CD1c-positive myeloid dendritic cell (primary cell): ENCODE measurements at regions not wholly inside any gene's neighbourhood (a gene's known extent, or its start where the extent isn't known, plus 50 kb on each side); places are given as distances from the start of the nearest gene placed in this dataset.
"Not testable (repeated sequence)": the region's sequence is repeated elsewhere in the genome, so short reads cannot be mapped to it uniquely, and the experiment has no call there.

Experiments used
- DNase-seq: peaks from one replicate; pipeline ENCODE4 v3.0.0-alpha.2; 2016; ENCODE audit errors: extremely low spot score

DNA sequence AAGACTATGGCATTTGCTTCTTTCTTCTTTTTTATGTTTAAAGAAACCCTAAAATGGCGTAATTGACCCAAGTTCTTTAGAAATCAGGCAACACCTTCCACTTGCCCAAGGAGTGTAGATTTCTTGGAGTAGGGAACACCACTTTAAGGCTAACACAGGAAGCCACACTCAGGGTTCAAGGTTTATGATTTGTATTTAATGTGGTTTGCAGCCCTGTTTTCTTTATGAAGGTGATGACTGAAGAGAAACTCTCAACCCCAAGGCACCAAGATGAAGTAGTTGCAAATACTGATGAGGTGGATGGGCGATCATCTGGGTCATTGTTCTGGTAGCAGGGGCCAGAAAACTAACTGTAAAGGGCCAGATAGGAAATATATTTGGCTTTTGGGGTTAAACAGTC, 101.1 kb downstream of the DLEU7 start:
- no peak for DNase-seq

DNA sequence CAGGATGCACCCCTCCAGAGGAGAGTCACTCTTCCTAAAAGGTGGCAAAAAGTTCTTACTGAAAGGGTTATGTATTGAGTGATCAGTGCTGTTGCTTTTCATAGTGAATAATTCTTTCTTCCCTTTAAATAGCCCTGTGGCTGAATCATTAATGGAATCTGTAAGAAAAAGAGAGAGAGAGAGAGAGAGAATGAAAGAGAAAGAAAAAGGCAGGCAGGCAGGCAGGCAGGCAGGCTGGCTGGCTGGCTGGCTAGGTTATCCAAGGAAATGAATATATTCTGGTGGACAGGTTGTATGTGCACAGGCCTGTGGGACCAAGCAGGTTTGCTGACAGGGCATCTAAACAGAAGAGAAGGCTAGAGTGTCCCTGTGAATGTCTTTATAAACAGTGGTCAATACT, 100.5 kb downstream of the DLEU7 start:
- DNase-seq: no peak

DNA sequence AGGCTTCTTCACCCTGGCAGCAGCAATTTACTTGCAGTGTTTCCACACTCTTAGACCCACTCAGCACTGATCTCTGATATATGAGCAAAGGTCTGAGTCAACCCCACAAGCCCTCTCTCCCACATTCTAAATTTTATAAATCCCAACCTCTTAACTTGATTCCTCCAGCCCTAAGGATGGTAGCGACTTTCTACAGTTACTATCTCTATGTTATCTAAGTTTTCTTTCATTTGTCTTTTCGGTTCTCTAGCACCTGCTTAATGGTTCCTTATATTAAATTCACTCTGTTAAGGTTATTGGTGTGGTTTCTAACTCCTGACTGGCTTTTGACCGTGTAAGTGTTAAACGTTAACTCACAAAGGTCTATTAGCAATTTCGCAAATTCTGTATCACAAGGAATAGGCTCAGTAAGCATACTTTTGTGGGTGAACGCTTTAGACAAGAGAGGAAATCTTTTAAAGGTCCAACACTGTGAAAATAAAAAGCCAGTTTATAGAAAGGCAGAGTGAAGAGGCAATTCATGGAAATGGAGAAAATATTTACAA, 99.3 kb downstream of the DLEU7 start:
- DNase-seq: no peak

DNA sequence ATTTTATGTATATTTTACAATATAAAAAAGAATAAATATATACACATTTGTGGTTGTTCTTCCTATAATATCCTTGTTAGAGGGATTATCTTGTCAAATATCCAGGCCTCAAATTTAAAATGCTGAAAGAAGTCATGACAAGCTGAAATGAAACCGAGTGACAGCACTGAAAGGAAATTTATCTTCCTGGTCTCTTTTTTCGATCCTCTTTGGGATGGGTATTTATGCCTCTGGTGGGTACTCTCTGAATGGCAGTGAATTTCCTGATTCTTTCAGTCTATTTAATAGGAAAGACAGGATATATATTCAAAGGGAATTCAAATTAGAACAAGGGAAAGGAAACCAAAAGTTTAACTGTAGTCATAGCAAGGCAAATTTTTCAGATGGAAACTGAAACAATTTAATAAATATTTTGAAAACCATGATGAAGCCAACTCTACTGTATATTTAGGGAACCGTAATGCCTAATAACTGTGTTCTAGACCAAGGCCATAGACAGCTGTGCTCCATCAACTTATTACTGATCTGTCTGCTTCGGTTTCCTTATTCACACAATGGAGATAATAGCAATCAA, 97.9 kb downstream of the DLEU7 start:
- DNase-seq: no peak

DNA sequence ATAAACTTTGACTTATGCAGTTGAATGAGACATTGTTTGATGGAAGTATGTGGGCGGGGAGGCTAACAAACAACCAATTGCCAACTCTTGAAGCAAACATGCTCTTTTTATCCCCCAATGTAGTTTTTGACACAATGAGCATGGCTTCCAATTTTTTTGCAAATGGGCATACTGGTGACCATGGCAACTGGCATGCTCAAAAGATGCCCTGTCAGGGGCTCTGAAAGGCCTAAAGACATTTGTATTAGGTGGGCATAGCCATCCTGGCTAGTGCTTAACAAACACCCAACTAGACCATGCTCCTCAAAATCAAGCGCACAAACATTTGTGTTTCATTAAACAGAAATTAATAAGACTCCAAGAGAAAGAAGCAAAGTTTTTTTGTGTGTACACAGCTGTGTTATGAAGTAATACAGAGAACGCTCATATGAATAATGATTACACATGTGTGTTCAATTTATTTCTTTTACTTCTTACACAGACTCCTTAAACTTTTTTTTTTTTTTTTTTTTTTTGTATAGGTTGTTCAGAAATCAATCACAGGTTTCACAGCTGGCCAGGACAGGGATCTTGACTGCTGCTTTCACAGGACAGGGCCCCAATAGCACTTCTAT, 95.6 kb downstream of the DLEU7 start:
- DNase-seq: no peak

DNA sequence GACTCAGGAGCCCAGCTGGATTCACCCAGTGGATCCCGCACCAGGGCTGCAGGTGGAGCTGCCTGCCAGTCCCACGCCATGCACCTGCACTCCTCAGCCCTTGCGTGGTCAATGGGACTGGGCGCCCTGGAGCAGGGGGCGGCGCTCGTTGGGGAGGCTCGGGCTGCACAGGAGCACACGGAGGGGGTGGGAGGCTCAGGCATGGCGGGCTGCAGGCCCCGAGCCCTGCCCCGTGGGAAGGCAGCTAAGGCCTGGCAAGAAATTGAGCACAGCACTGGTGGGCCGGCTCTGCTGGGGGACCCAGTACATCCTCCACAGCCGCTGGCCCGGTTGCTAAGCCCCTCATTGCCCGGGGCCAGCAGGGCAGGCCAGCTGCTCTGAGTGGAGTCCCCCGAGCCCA, 90.3 kb downstream of the DLEU7 start:
- DNase-seq: not testable (repeated sequence)

DNA sequence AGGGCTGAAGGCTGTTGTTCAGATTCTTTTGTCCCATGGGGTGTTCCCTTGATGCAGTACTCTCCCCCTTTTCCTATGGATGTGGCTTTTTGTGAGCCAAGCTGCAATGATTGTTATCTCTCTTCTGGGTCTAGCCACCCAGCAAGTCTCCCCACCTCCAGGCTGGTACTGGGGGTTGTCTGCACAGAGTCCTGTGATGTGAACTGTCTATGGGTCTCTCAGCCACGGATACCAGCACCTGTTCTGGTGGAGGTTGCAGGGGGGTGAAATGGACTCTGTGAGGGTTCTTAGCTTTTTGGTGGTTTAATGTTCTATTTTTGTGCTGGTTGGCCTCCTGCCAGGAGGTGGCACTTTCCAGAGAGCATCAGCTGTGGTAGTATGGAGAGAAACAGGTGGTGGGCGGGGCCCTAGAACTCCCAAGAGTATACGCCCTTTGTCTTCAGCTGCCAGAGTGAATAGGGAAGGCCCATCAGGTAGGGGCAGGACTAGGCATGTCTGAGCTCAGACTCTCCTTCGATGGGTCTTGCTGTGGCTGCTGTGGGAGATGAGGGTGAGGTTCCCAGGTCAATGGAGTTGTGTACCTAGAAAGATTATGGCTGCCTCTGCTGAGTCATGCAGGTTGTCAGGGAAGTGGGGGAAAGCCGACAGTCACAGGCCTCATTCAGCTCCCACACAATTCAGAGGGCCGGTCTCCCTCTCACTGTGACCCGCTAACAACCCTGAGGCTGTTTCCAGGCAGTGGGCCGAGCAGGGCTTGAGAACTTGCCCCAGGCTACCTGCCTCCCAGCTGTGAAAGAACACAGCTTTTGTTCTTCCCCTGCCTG, 87.4 kb downstream of the DLEU7 start:
- not testable (repeated sequence) for DNase-seq

DNA sequence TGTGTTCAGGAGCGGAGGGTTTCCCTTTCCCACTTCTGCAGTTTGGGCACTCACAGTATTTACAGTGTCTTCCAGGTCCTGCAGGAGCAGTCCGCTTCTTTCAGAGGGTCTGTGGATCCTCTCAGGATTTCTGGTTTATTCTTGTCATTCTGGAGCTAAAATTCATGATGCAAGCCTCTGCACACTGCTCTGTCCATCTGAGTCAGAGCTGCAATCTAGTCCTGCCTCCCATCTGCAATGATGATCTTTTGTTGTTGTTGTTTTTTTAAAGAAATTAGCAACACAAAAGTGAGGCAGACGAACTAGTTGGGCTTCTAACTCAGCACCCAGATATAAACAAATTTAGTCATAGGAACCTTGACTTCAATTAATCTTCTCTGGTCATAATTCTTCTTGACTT, 86.5 kb downstream of the DLEU7 start:
- no peak for DNase-seq

DNA sequence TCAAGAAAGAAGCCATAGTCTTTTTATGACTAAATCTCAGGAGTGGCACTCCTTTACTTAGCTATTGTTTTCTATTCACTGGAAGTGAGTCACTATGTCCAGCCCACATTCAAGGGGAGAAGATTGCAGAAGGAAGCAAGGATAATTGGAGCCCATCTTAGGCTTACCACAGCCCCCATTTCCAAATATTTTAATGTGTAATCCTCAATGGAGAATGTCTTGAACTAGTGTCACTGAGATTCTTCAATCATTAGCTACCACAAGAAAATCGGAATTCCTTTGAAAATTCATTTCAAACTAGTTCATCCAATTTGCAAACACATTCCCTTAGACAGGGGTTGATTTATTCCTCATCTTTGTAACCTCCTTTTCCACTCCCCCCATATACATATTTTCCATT, 84.7 kb downstream of the DLEU7 start:
- DNase-seq: no peak

DNA sequence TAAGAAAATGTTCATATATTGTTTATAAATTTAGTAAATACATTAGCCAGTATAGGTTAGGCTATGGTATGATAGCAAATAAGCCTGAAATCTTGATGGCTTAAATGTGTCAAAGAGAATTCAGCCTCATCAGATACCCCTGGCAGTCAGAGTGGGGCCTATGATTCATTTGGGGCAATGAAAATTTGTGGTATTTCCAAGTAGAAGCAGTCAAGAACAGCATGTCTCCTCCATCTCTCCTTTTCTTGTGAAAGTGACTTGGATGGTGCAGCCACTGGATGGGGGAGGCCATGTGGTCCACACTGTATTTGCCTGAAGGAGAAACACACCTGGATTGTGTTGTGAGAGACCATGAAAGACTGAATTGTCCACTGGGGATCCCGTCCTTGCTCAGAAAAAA, 82.7 kb downstream of the DLEU7 start:
- DNase-seq: no peak

DNA sequence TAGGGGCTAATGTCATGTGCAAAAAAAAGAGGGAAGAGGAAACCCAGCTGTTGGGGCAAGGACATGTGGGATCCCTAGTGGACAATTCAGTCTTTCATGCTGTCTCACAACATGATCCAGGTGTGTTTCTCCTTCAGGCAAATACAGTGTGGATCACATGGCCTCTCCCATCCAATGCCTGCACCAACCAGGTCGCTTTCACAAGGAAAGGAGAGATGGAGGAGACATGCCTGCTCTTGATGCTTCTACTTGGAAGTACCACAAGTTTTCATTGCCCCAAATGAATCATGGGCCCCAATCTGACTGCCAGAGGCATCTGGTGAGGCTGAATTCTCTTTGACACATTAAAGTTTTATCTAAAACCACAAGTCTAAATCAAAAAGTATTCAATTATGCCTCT, 82.1 kb downstream of the DLEU7 start:
- DNase-seq: no peak

DNA sequence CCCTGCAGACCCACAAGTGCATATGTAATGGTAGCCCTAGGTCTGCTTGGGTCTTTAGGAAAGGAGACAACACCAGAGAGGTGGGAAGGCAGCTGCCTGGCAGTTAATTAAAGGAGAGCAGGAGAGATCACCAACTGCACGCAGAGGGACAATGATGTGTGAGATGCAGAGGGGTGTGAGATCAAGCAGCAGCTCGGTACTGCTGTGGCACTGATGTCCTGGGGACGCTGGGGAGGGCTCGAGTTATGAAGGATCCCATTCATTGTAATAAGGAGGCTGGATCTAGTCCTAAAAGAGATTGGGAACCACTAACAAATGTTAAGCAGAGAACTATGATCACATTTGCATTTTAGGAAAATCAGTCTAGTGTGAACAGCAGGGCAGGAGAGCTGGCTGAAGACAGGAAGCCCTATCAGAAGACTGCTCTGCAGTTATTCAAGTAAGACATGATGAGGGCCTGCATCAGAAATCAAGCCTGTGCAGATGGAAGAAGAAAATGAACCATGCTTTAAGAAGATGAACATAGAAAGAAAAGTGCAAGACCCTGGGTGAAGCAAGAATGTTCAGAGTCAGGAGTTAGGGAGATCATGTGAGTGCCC, 80.4 kb downstream of the DLEU7 start:
- no peak for DNase-seq

DNA sequence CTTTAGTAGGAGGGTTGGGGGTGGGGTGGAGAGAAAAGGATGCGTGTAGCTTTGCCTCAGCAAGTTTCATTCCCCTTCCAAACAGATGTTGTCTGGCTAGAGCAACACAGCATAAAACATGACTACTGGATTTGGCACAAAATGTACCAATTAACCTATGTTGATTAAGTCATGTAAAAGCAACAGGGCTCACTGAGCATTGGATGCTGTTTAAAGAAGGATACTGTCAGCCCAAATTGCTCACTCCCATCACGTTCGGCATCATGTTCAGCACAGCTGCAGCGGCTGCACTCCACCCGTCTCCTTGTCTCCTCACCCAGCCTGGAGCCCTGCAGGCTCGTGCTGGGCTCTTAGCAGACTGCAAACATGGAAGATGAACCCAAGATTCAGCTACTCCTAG, 77.5 kb downstream of the DLEU7 start:
- no peak for DNase-seq

DNA sequence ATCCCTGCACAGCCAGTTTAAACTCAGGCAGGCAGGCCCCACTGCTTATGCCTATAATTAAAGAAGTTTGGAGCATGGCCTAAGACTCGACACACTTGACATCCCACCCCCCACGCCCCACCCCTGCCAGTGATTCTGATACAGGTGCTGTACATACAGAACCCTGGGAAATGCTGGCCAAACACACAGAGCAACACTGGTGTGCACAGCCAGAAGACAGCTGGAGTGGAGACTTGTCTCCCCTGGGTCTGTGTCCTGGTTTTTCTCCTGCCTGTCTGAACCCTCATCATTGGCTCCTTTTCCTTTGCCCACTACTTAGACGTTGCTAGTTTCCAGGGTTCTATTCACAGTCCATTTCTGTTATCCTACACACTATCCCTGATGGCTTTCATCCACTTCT, 76.8 kb downstream of the DLEU7 start:
- DNase-seq: no peak

DNA sequence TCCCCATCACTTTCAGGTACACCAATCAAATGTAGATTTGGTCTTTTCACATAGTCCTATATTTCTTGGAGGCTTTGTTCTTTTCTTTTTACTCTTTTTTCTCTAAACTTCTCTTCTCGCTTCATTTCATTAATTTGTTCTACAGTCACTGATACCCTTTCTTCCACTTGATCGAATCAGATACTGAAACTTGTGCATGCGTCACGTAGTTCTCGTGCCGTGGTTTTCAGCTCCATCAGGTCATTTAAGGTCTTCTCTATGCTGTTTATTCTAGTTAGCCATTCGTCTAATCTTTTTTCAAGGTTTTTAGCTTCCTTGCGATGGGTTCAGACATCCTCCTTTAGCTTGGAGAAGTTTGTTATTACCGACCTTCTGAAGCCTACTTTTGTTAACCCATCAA, 70.6 kb downstream of the DLEU7 start:
- DNase-seq: not testable (repeated sequence)
